Right ventricle myocardium inferior (tissue), 1 donor: ENCODE measurements at regions not wholly inside any gene's neighbourhood (a gene's known extent, or its start where the extent isn't known, plus 50 kb on each side); places are given as distances from the start of the nearest gene placed in this dataset.

Source experiments
- ATAC-seq: fragments of 200-7000 bp; cut with Tn5 transposase; one replicate; pipeline ENCODE4 v1.9.1; 2020; ENCODE audit warnings: mild to moderate bottlenecking, moderate library complexity
- DNase-seq: peaks from one replicate; pipeline ENCODE4 v3.0.0; 2021; ENCODE audit errors: missing footprints
- intact Hi-C: fragments of 100-400 bp; cut with DNase I; formaldehyde crosslinking; loops from one replicate; pipeline ENCODE4 v1.11.0; 2022
- donor health status: DM: no; HTN: yes; CAD: no; lungs with severe emphysema.

- DNase-seq (no peak), ATAC-seq (peak; percentile 88)
- intact Hi-C loops, result loop anchor here (5.0 kb wide), 1 partner anchor 85 kb away; the partner anchor contains the start of gene ITGA11
Observed at GRCh38 chr15:68517285-68517761, 61.5 kb upstream of the CORO2B start.

GRCh38 chr15:68518046-68518445 is 60.7 kb upstream of the CORO2B start:
- ATAC-seq (peak; percentile 29), DNase-seq (no peak)
- intact Hi-C loops, result loop anchor here (5.0 kb wide), 1 partner anchor 86 kb away; the partner anchor contains the start of gene ITGA11

GRCh38 chr15:68518785-68519430 is 59.9 kb upstream of the CORO2B start:
- DNase-seq (no peak), ATAC-seq (no peak)
- intact Hi-C loops, result loop anchor here (5.0 kb wide), 1 partner anchor 87 kb away; the partner anchor contains the start of gene ITGA11

- intact Hi-C loops, result no loop called here
- ATAC-seq, result no peak
- DNase-seq, result no peak
Observed at GRCh38 chr15:68524753-68525584, 53.8 kb upstream of the CORO2B start.

GRCh38 chr15:68525815-68526214 is 53.0 kb upstream of the CORO2B start:
- DNase-seq (no peak), ATAC-seq (no peak)
- intact Hi-C loops, result no loop called here

GRCh38 chr15:68526269-68526668 is 52.5 kb upstream of the CORO2B start:
- no peak for DNase-seq
- no peak for ATAC-seq
- intact Hi-C loops, result no loop called here

GRCh38 chr15:68526784-68527183 is 52.0 kb upstream of the CORO2B start:
- intact Hi-C loops, result no loop called here
- no peak for DNase-seq
- no peak for ATAC-seq

GRCh38 chr15:68528626-68529290 is 50.0 kb upstream of the CORO2B start:
- DNase-seq (no peak), ATAC-seq (no peak)
- intact Hi-C loops, result no loop called here
